Heart left ventricle (tissue), 13 donors: ENCODE measurements at regions not wholly inside any gene's neighbourhood (a gene's known extent, or its start where the extent isn't known, plus 50 kb on each side); places are given as distances from the start of the nearest gene placed in this dataset.

ENCODE experiments used
- POLR2A ChIP-seq, 2 donors: fragments of 450-650 bp; IDR thresholded peaks; one replicate each; pipeline ENCODE4 v1.6.1; 2017; ENCODE audit warnings: antibody characterized with exemption in 2 of 2, mild to moderate bottlenecking in 2 of 2, moderate library complexity in 2 of 2
- TF ChIP-seq, protein P1 (sequence below), 12 donors: fragments of 200-600 bp; sonication (generic) in 4 of 12; IDR thresholded peaks; one replicate each; pipeline versions ENCODE4 v1.5.0 to v1.8.0; 2018 to 2022; ENCODE audit warnings: antibody characterized with exemption in 12 of 12, mild to moderate bottlenecking in 5 of 12
- donor health status: ischemic (EF 13 %, LVEDD 7.1; RV severe dilation, severe dysfunction).
- donor health status: DM: no; HTN: yes; CAD: no.
- donor health status: DM: no; HTN: no; CAD: no.
- donor health status: ischemic (EF 25% LVEDD 6.9; RV normal size, moderate dysfunction).
- donor health status: ischemic (EF 25% LVEDD 5.7; RV mildly dilated, moderate dysfunction).
- donor health status: ischemic (EF 35%, LVEDD 5.7; RV mildly dilated, moderate dysfunction).
- donor health status: nonischemic (EF 11% LVEDD 7.7; RV severe dilation, severe dysfunction).
- donor health status: DM: yes; HTN: yes; CAD: no.
- donor health status: PGD.
- donor health status: ischemic (EF 29% LVEDD 5.4; RV normal size, mild dysfunction).
- donor health status: nonischemic (EF 23%, LVEDD 6.1; RV moderate dilation, normal function).

GRCh38 chr11:96464700-96465307 lies 75.0 kb downstream of the JRKL start:
- TF ChIP-seq, protein P1, sequence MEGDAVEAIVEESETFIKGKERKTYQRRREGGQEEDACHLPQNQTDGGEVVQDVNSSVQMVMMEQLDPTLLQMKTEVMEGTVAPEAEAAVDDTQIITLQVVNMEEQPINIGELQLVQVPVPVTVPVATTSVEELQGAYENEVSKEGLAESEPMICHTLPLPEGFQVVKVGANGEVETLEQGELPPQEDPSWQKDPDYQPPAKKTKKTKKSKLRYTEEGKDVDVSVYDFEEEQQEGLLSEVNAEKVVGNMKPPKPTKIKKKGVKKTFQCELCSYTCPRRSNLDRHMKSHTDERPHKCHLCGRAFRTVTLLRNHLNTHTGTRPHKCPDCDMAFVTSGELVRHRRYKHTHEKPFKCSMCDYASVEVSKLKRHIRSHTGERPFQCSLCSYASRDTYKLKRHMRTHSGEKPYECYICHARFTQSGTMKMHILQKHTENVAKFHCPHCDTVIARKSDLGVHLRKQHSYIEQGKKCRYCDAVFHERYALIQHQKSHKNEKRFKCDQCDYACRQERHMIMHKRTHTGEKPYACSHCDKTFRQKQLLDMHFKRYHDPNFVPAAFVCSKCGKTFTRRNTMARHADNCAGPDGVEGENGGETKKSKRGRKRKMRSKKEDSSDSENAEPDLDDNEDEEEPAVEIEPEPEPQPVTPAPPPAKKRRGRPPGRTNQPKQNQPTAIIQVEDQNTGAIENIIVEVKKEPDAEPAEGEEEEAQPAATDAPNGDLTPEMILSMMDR (IDR thresholded peaks at IDR 0.05) = peak; percentile 54 to 86 (median 71)
- no peak for TF ChIP-seq POLR2A (IDR thresholded peaks at IDR 0.05)
